HL-60 (cell line): ENCODE measurements at regions not wholly inside any gene's neighbourhood (a gene's known extent, or its start where the extent isn't known, plus 50 kb on each side); places are given as distances from the start of the nearest gene placed in this dataset.

ENCODE experiments used
- GABPA ChIP-seq: IDR thresholded peaks from 2 replicates; pipeline ENCODE4 v1.6.1; 2012; ENCODE audit warnings: low read depth
- POLR2AphosphoS5 ChIP-seq: IDR thresholded peaks from 2 replicates; pipeline ENCODE4 v1.6.1; 2012; ENCODE audit warnings: low read depth
- REST ChIP-seq: IDR thresholded peaks from 2 replicates; pipeline ENCODE4 v1.6.1; 2012; ENCODE audit warnings: low read depth; ENCODE audit not compliant: insufficient replicate concordance
- SPI1 ChIP-seq: IDR thresholded peaks from 2 replicates; pipeline ENCODE4 v1.6.1; 2012; ENCODE audit warnings: low read depth, mild to moderate bottlenecking, borderline replicate concordance
- TF ChIP-seq, protein P1 (sequence below): IDR thresholded peaks from one replicate; pipeline ENCODE4 v1.5.1; 2011; ENCODE audit warnings: low read length, control low read depth, inconsistent platforms; ENCODE audit not compliant: insufficient read depth

GRCh38 chr2:204116159-204116792 lies 179.7 kb downstream of the ICOS start:
- TF ChIP-seq REST (no peak), GABPA (no peak), POLR2AphosphoS5 (no peak), SPI1 (no peak)
- TF ChIP-seq, protein P1, sequence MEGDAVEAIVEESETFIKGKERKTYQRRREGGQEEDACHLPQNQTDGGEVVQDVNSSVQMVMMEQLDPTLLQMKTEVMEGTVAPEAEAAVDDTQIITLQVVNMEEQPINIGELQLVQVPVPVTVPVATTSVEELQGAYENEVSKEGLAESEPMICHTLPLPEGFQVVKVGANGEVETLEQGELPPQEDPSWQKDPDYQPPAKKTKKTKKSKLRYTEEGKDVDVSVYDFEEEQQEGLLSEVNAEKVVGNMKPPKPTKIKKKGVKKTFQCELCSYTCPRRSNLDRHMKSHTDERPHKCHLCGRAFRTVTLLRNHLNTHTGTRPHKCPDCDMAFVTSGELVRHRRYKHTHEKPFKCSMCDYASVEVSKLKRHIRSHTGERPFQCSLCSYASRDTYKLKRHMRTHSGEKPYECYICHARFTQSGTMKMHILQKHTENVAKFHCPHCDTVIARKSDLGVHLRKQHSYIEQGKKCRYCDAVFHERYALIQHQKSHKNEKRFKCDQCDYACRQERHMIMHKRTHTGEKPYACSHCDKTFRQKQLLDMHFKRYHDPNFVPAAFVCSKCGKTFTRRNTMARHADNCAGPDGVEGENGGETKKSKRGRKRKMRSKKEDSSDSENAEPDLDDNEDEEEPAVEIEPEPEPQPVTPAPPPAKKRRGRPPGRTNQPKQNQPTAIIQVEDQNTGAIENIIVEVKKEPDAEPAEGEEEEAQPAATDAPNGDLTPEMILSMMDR = no peak
